Endothelial cell of umbilical vein (primary cell): ENCODE measurements at regions not wholly inside any gene's neighbourhood (a gene's known extent, or its start where the extent isn't known, plus 50 kb on each side); places are given as distances from the start of the nearest gene placed in this dataset.

Source experiments
- BruUV-seq: library from RNA; stranded (reverse); fragments of 400-500 nt; replicated peaks from 2 replicates; lab custom pipeline; 2021; lab: Mats Ljungman, UMichigan
- CTCF ChIA-PET: fragments of 300-600, 350-600 bp; sonication (Branson Sonifier 250); formaldehyde crosslinking; loops from one replicate; lab custom pipeline; 2021; ENCODE audit warnings: antibody characterized with exemption, inconsistent platforms; lab: Charles Lee
- POLR2A ChIA-PET: fragments of 300-600, 350-600 bp; sonication (Branson Sonifier 250); formaldehyde crosslinking; loops from one replicate; lab custom pipeline; 2021; ENCODE audit warnings: antibody characterized with exemption, inconsistent platforms; lab: Charles Lee
- DNase-seq: peaks from one replicate; pipeline ENCODE4 v3.0.0-alpha.2; 2011; ENCODE audit warnings: low read depth, low spot score
- FAIRE-seq: peaks from 2 replicates; lab custom pipeline; 2011; peaks lifted over from hg19 to GRCh38; lab: Jason Lieb, UNC
- H2AFZ ChIP-seq: 2 replicates; pipeline ENCODE4 v1.6.0; 2012; ENCODE audit warnings: low read depth, low read length, control low read depth, inconsistent platforms
- H3K27ac ChIP-seq: 2 replicates; pipeline ENCODE4 v1.5.1; 2011; ENCODE audit warnings: low read depth, mild to moderate bottlenecking, control low read depth, low read length, moderate library complexity; ENCODE audit not compliant: insufficient read depth
- H3K27me3 ChIP-seq, 2 experiments: 2 replicates each; pipeline versions ENCODE4 v1.6.0 to v1.6.1; 2011; ENCODE audit warnings: low read length in 2 of 2, mixed read lengths in 1 of 2; ENCODE audit not compliant: control insufficient read depth in 2 of 2, insufficient read depth in 2 of 2
- H3K36me3 ChIP-seq, 2 experiments: 2 replicates in 1 of 2; 3 replicates in 1 of 2; pipeline ENCODE4 v1.5.1; 2011; ENCODE audit warnings: low read length in 2 of 2, mild to moderate bottlenecking in 1 of 2, moderate library complexity in 1 of 2; ENCODE audit not compliant: control insufficient read depth in 2 of 2, insufficient read depth in 2 of 2; ENCODE audit errors: extremely low read depth in 1 of 2
- H3K4me1 ChIP-seq: 3 replicates; pipeline ENCODE4 v1.5.1; 2011; ENCODE audit warnings: mild to moderate bottlenecking, low read length; ENCODE audit not compliant: control insufficient read depth, insufficient read depth; ENCODE audit errors: extremely low read depth
- H3K4me2 ChIP-seq: 2 replicates; pipeline ENCODE4 v1.6.1; 2011; ENCODE audit warnings: low read length, control low read depth, mixed read lengths; ENCODE audit not compliant: insufficient read depth
- H3K4me3 ChIP-seq, 3 experiments: fragments of 200-600 bp in 1 of 3; sonication (generic), shearing (Covaris generic) in 1 of 3; replicated peaks in 1 of 3; 2 replicates each; pipeline ENCODE4 v1.5.1; 2011 to 2016; ENCODE audit warnings: control low read depth in 3 of 3, low read length in 3 of 3, mild to moderate bottlenecking in 2 of 3, inconsistent platforms in 1 of 3, low read depth in 1 of 3, moderate library complexity in 1 of 3; ENCODE audit not compliant: insufficient read depth in 1 of 3
- H3K79me2 ChIP-seq: 2 replicates; pipeline ENCODE4 v1.6.0; 2012; ENCODE audit warnings: low read length, inconsistent platforms; ENCODE audit not compliant: control insufficient read depth, insufficient read depth
- H3K9ac ChIP-seq: replicated peaks from 2 replicates; pipeline ENCODE3; 2011; ENCODE audit warnings: low read length, control low read depth; ENCODE audit not compliant: insufficient read depth; ENCODE audit errors: extremely low read depth
- H3K9me1 ChIP-seq: replicated peaks from 3 replicates; pipeline ENCODE4 v1.6.0; 2011; ENCODE audit warnings: mild to moderate bottlenecking, low read length; ENCODE audit not compliant: control insufficient read depth, insufficient read depth; ENCODE audit errors: extremely low read depth
- H3K9me3 ChIP-seq: replicated peaks from 2 replicates; pipeline ENCODE4 v1.5.1; 2012; ENCODE audit warnings: low read length, inconsistent platforms; ENCODE audit not compliant: control insufficient read depth, insufficient read depth
- H4K20me1 ChIP-seq: replicated peaks from 2 replicates; pipeline ENCODE3; 2011; ENCODE audit warnings: mild to moderate bottlenecking, low read length; ENCODE audit not compliant: control insufficient read depth, insufficient read depth; ENCODE audit errors: extremely low read depth
- EZH2 ChIP-seq: IDR thresholded peaks from 2 replicates; pipeline ENCODE4 v1.6.1; 2012; ENCODE audit warnings: borderline replicate concordance, low read depth, mild to moderate bottlenecking, moderate library complexity, low read length, inconsistent platforms; ENCODE audit not compliant: severe bottlenecking
- FOS ChIP-seq: IDR thresholded peaks from 2 replicates; pipeline ENCODE4 v1.6.1; 2011; ENCODE audit warnings: mild to moderate bottlenecking, low read length, moderate library complexity, borderline replicate concordance; ENCODE audit not compliant: insufficient read depth
- GATA2 ChIP-seq: IDR thresholded peaks from 2 replicates; pipeline ENCODE4 v1.7.0; 2011; ENCODE audit warnings: low read depth, mild to moderate bottlenecking, moderate library complexity, mixed read lengths, low read length; ENCODE audit not compliant: insufficient read length, insufficient read depth
- JUN ChIP-seq: IDR thresholded peaks from 2 replicates; pipeline ENCODE4 v1.6.1; 2011; ENCODE audit warnings: borderline replicate concordance, low read depth; ENCODE audit not compliant: insufficient read length, insufficient read depth
- MYC ChIP-seq: IDR thresholded peaks from one replicate; pipeline ENCODE4 v1.6.1; 2011; ENCODE audit warnings: mild to moderate bottlenecking, low read depth, low read length
- POLR2A ChIP-seq: IDR thresholded peaks from 2 replicates; pipeline ENCODE4 v1.6.1; 2012; ENCODE audit warnings: low read depth, mild to moderate bottlenecking, control low read depth, low read length
- POLR2AphosphoS5 ChIP-seq: IDR thresholded peaks from 2 replicates; pipeline ENCODE4 v1.6.1; 2012; ENCODE audit warnings: low read depth, mild to moderate bottlenecking, control low read depth, low read length, moderate library complexity; ENCODE audit not compliant: insufficient read depth
- dilution Hi-C: fragments of 300-500 bp; cut with MboI; formaldehyde crosslinking; loops from one replicate; pipeline ENCODE4 v1.15.0; 2019; ENCODE audit warnings: low sequenced_read_pairs; ENCODE audit not compliant: extremely low pct_ligation_motif_present
- intact Hi-C: fragments of 100-400 bp; cut with micrococcal nuclease; formaldehyde crosslinking; loops from one replicate; pipeline ENCODE4 v1.10.0; 2022
- TF ChIP-seq, protein P1 (sequence below): IDR thresholded peaks from 2 replicates; pipeline ENCODE4 v1.6.1; 2011; ENCODE audit not compliant: insufficient read depth, insufficient read length
- TF ChIP-seq, protein P2 (sequence below), 2 donors: IDR thresholded peaks; 1 replicate in 1 of 2; 2 replicates in 1 of 2; pipeline ENCODE4 v1.5.1; 2011; ENCODE audit warnings: low read length in 2 of 2, mild to moderate bottlenecking in 2 of 2, moderate library complexity in 2 of 2, control low read depth in 1 of 2, inconsistent platforms in 1 of 2, low read depth in 1 of 2; ENCODE audit not compliant: insufficient read depth in 1 of 2; ENCODE audit errors: extremely low read depth in 1 of 2

GRCh38 chr5:66326276-66326675 lies 182.2 kb downstream of the SREK1 start:
- Histone ChIP-seq H3K9me3 (no peaks in the 10 kb centered on the region), H3K4me1 (no peaks in the 10 kb centered on the region), H3K27me3 (no peaks in the 10 kb centered on the region), H3K9ac (no peak overlapping the region), H3K36me3 (no peaks in the 10 kb centered on the region), H3K27ac (no peak overlapping the region), H4K20me1 (no peaks in the 10 kb centered on the region), H3K4me3 (no peak overlapping the region), H3K4me2 (no peak overlapping the region), H2AFZ (no peak overlapping the region), H3K9me1 (no peaks in the 10 kb centered on the region), H3K79me2 (no peaks in the 10 kb centered on the region)
- intact Hi-C loops: no loop called here
- BruUV-seq: no TSS peak
- FAIRE-seq: no peak
- DNase-seq: no peak
- ChIA-PET POLR2A (no interaction called here), CTCF (interaction anchor here (1.1 to 4.2 kb wide), 2 partner anchors 20 to 431 kb away, joined by 4 to 27 read pairs; no protein-coding TSS in a partner anchor)
- dilution Hi-C loops: no loop called here
- TF ChIP-seq, protein P1, sequence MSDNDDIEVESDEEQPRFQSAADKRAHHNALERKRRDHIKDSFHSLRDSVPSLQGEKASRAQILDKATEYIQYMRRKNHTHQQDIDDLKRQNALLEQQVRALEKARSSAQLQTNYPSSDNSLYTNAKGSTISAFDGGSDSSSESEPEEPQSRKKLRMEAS: no peak
- no peak for TF ChIP-seq MYC

DNA sequence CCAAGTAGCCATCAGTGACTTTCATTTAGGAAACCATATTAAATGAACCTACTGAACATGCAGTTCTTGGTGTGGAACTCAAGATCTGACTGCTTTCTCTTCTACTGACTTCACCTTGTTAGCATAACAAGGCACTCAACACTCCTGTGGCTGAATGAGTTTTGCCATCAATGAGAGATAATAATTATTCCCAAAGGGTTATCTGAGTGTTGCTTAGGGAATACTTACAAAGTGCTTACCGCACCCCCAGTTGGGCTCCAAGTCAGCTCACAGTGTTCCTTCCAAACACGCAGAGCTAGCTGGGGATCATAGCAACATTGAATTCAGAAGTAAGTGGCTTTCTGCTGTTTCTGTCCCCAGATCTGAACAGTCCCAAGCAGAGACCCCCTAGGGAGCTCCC lies 182.9 kb downstream of the SREK1 start:
- no TSS peak for BruUV-seq
- POLR2A ChIA-PET: no interaction called here
- no peaks in the 10 kb centered on the region for H3K27me3 ChIP-seq

More for the DNA sequence above, 182.9 kb downstream of the SREK1 start:
- Histone ChIP-seq H3K36me3 (no peaks in the 10 kb centered on the region), H3K27ac (no peak overlapping the region), H3K9me1 (no peaks in the 10 kb centered on the region), H3K79me2 (no peaks in the 10 kb centered on the region), H3K9ac (no peak overlapping the region), H3K4me1 (no peaks in the 10 kb centered on the region), H3K9me3 (no peaks in the 10 kb centered on the region), H3K4me2 (no peak overlapping the region), H2AFZ (no peak overlapping the region), H4K20me1 (no peaks in the 10 kb centered on the region), H3K4me3 (no peak overlapping the region)
- CTCF ChIA-PET: interaction anchor here (1.6 kb wide), 1 partner anchor 21 kb away, joined by 6 read pairs; no protein-coding TSS in a partner anchor
- TF ChIP-seq MYC (no peak), POLR2A (no peak), GATA2 (no peak), POLR2AphosphoS5 (no peak), FOS (no peak), EZH2 (no peak), JUN (no peak)
- TF ChIP-seq, protein P1: no peak
- TF ChIP-seq, protein P2, sequence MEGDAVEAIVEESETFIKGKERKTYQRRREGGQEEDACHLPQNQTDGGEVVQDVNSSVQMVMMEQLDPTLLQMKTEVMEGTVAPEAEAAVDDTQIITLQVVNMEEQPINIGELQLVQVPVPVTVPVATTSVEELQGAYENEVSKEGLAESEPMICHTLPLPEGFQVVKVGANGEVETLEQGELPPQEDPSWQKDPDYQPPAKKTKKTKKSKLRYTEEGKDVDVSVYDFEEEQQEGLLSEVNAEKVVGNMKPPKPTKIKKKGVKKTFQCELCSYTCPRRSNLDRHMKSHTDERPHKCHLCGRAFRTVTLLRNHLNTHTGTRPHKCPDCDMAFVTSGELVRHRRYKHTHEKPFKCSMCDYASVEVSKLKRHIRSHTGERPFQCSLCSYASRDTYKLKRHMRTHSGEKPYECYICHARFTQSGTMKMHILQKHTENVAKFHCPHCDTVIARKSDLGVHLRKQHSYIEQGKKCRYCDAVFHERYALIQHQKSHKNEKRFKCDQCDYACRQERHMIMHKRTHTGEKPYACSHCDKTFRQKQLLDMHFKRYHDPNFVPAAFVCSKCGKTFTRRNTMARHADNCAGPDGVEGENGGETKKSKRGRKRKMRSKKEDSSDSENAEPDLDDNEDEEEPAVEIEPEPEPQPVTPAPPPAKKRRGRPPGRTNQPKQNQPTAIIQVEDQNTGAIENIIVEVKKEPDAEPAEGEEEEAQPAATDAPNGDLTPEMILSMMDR (IDR thresholded peaks at IDR 0.05; ENCODE audit: extremely low read depth in 1 of 2, insufficient read depth in 1 of 2, low read depth in 1 of 2, low read length in 2 of 2): no peak
- DNase-seq (no peak), FAIRE-seq (no peak)
- dilution Hi-C loops (no loop called here), intact Hi-C loops (no loop called here)
